ENCODE measurements at regions not wholly inside any gene's neighbourhood (a gene's known extent, or its start where the extent isn't known, plus 50 kb on each side); places are given as distances from the start of the nearest gene placed in this dataset.
"Not testable (repeated sequence)": the region's sequence is repeated elsewhere in the genome, so short reads cannot be mapped to it uniquely, and the experiment has no call there.

DNA sequence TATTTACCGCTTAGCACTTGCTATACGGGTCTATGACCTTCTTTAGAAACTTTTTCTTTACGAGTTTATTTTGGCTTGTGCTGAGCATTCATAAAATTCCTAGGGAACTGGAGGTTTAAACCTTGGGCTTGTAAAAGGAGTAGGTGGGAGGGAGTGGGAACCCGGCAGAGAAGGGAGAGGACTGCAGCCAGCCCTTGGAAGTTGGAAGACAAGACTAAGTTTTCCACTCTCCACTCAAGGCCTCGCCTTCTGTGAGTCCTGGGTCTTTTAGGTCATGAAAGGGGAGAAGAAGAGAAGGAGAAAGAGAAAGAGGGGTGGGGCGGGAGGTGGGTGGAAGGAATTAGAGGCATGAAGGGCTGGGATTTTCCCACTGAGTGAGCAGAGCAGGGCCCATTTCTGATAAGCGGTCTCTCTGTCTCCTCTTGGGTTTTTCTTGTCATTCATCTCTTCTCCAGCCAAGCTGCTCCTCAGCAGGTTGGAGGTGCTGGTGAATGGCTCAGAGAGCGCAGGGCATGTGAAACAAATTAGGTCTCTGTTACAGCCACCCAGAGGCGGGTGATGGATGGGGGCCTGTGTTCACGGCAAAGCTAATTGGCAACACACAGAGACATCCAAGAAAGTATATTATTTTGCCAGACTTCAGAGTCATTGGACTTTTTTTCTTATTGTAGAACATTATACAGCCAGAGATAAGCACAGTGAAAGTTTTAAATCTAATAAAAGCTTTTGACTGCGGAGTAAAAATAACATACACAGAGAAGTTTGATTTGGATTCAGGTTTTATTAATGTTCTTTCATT, 247.3 kb downstream of the FOXD2 start:
- DNase-seq (ENCODE audit: low read depth in 1 of 2, low spot score in 2 of 2), result peak; percentile 43 to 65
- no peaks in the 10 kb centered on the region for H3K27me3 ChIP-seq (replicated peaks)
- peak overlapping the region; percentile 8; the same call in 1 of the 2 replicates for H3K27ac ChIP-seq
- H3K9me3 ChIP-seq (replicated peaks), result no peaks in the 10 kb centered on the region
- H3K36me3 ChIP-seq, result no peaks in the 10 kb centered on the region
- no peak overlapping the region for H3K4me3 ChIP-seq
- H3K4me1 ChIP-seq (replicated peaks), result peaks cover 53% of the 10 kb centered on the region

DNA sequence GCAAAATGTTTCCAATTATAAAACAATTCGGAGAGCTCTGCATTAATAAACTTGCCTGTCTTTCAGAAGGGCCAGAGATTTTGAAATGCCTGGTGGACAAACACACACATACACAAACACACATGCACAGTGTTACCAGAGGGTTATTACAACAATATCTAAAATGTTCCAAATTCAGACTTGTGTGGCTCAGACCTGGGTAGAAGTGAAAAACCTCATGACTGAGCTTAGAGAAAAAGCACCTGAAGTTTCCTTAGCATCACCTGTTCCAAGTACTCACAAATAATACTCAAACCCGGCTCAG, 247.9 kb downstream of the FOXD2 start:
- Histone ChIP-seq H3K4me3 (no peak overlapping the region), H3K4me1 (replicated peaks) (peaks cover 59% of the 10 kb centered on the region), H3K9me3 (replicated peaks) (no peaks in the 10 kb centered on the region), H3K36me3 (no peaks in the 10 kb centered on the region), H3K27me3 (replicated peaks) (no peaks in the 10 kb centered on the region), H3K27ac (no peak overlapping the region)
- no peak for DNase-seq (ENCODE audit: low read depth in 1 of 2, low spot score in 2 of 2)

DNA sequence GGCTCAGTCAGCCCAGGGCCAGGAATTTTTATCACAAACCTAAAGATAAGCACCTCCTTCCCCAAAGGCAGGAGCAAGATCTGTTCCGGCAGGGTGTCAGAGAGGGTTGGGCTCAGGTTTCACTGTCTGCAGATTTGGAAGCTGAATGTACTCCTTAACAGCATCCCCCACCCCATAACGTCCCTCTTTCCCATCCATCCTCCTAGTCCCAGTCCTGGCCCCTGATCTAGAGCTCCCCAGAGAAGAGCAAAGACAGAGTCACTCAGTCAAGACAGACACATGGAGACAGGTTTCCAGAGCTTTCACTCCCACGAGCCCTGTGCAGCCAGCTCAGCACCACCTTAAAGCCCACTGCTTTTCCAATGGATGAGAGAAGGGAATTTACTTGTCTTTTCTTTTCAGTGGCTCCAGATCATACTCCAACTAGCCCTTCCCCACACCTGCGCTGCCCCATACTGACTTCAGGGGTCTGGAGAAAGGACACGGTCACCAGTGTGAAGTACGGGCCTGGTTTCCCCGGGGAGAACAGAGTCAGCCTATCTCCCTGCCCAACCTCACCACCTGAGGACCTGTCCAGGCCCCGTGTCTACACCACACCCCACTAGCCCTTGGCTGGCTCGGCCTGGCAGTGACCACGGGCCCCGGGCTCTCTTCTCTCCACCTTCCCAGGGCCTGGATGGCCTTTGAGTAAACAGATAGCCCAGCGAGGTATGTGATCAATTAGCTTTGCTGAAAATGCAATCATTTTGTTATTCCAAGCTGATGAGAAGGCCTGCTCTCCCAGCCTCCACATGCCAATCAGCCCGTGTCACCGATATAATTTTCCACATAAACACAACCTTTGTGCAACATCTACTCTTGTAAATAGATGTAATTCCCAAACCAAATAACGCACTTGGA, 249.1 kb downstream of the FOXD2 start:
- H3K4me3 ChIP-seq, result no peak overlapping the region
- H3K36me3 ChIP-seq, result no peaks in the 10 kb centered on the region
- peaks cover 61% of the 10 kb centered on the region for H3K4me1 ChIP-seq (replicated peaks)
- peak overlapping the region; percentile 8; the same call in 1 of the 2 replicates for H3K27ac ChIP-seq
- no peaks in the 10 kb centered on the region for H3K27me3 ChIP-seq (replicated peaks)
- DNase-seq (ENCODE audit: low read depth in 1 of 2, low spot score in 2 of 2), result peak in 1 of 2 experiments; percentile 44
- no peaks in the 10 kb centered on the region for H3K9me3 ChIP-seq (replicated peaks)

DNA sequence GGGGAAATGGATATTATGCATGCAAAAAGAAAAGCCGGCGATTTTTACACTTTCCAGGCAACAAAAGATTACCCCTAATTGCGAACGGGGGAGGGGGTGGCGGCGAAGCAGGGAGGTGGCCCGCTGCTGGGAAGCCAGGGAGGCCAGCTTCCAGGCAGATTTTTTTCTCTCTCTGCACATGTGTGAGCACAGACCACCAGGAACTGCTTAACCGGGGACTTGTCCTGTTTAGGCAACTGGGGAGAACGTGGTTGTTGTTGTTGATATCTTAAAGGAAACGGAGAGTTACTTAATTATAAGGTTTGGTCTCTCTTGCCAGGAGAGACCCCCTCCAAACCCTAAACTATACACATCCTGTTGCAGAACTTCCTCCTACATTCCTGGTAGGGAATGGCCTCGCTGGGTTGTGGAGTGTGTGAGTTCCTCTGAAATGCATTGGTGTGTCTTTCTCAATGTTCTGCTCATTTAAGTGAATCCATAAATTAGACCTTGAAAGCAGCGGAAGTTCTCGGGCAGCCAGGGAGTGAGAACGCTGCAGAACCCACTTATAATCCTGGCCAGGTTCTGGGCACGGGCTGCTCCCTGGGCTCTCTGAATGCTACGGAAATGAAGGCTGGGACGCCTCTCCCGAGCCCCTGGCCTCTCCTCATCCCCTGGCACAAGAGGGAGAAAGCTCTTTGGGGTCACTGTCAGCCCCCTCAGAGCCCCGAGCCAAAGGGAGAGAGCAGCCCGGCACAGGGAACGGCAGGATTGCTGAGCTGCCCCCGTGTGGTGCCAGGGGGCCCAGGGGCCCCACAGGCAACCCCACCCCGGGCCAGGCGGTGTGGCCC, 250.0 kb downstream of the FOXD2 start:
- peak; percentile 43 to 50 for DNase-seq (ENCODE audit: low read depth in 1 of 2, low spot score in 2 of 2)
- Histone ChIP-seq H3K27ac (peak overlapping the region; percentile 8; the same call in 1 of the 2 replicates), H3K9me3 (replicated peaks) (no peaks in the 10 kb centered on the region), H3K27me3 (replicated peaks) (no peaks in the 10 kb centered on the region), H3K4me3 (no peak overlapping the region), H3K4me1 (replicated peaks) (peaks cover 61% of the 10 kb centered on the region), H3K36me3 (no peaks in the 10 kb centered on the region)

DNA sequence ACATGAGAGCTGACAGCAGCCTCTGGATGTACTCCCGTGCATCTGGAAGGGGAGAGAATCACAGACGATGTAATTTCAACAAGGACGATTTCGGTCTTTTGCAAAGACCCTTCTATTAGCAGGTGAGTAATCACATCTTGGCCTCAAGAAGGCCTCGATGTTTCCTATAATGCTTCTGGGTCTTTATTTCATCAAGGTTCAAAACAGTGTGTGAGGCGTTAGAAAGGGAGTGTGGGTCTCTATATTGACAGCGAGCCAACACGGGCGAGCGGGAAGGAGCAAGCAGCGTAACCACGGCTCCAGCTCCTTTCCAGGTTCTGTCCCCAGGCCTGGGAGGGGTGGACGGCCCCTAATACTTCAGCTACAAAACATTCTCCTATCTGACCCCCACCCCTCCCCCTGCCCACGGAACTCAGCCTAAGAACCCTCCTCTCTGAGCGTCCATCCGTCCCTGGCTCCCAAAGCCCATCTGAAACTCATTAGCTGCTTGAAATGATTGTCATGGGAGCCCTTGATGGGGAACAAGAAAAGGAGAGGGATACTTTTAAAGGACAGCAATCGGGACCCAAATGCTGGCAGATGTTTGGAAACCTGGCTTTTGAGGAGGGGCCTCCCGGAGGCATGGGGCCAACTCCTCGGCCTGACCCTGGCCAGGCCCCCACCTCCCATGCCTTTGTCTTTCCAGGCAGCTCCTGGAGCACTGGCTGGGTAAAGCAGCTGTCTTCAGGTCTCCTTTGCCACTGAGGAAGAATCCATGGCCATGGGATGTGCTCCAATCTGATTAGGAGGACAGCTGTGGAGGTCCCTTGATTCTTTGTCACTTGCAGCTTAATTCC, 250.8 kb downstream of the FOXD2 start:
- Histone ChIP-seq H3K4me1 (replicated peaks) (peaks cover 61% of the 10 kb centered on the region), H3K36me3 (no peaks in the 10 kb centered on the region), H3K4me3 (no peak overlapping the region), H3K9me3 (replicated peaks) (no peaks in the 10 kb centered on the region), H3K27me3 (replicated peaks) (no peaks in the 10 kb centered on the region), H3K27ac (0 out of 2 replicates have a peak overlapping the region, but pooled peaks have one; percentile 8)
- DNase-seq (ENCODE audit: low read depth in 1 of 2, low spot score in 2 of 2), result peak in 1 of 2 experiments; percentile 40

DNA sequence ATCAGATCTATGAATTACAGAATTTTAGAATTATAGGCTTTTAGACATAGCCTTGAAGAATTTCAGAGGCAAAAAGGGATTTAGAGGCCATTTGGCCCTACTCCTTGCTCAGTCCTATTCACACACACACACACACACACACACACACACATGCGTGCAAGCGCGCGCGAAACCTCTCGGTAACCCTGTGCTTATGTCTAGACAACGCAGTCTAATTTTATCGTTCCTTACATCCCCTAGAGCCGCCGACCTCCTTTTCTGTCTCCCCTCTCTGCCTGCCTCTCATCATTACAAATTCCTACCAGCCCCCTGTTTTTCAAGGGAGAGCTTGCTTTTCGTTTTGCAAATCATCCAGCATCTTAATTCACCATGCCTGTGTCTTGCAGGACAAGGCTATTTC, 252.1 kb downstream of the FOXD2 start:
- Histone ChIP-seq H3K27me3 (replicated peaks) (no peaks in the 10 kb centered on the region), H3K4me3 (no peak overlapping the region), H3K27ac (no peak overlapping the region), H3K9me3 (replicated peaks) (no peaks in the 10 kb centered on the region), H3K4me1 (replicated peaks) (peaks cover 52% of the 10 kb centered on the region), H3K36me3 (no peaks in the 10 kb centered on the region)
- DNase-seq (ENCODE audit: low read depth in 1 of 2, low spot score in 2 of 2), result peak in 1 of 2 experiments; percentile 37

DNA sequence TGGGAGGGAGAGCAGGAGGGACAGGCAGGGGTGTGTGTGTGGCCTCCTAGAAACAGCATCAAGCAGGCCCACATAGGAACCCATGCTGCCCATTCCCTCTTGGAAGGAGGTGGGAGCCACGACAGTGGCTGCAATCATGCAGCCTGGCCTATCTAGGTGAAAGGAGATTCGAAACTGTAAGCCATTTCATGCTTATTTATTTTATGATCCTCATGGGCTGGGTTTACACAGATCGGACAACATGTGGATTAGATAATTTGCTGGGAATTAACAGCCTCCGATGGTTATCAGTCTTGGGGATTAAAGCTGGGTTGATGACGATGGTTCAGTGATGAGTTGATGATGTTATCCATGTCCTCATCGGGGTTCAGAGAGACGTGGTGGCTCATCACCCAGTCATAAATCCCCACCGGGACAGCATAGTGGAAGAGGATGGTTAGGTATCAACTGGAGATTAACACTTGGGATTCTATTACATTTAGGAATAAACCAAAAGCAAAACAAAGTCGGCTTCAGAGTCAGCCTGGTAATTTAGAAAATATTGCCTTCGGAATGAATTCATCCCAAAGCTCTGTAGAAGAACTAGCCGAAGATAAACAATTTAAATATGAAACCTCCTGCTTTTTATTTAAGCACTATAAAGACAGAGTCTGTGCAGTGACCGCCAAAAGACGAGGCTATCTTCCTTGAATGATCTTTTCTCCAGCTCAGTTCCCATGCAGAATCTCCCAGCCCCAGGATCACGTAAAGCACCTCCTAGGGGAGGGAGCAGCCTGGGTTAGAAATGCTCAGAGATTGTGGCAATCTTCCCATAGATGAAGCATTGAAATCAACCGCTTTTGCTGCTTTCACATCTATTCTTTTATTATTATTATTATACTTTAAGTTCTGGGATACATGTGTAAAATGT, 252.8 kb downstream of the FOXD2 start:
- H3K9me3 ChIP-seq (replicated peaks), result no peaks in the 10 kb centered on the region
- H3K4me3 ChIP-seq, result 0 out of 2 replicates have a peak overlapping the region, but pooled peaks have one; percentile 3
- DNase-seq (ENCODE audit: low read depth in 1 of 2, low spot score in 2 of 2), result peak; percentile 19 to 36
- H3K27ac ChIP-seq, result 0 out of 2 replicates have a peak overlapping the region, but pooled peaks have one; percentile 12
- H3K36me3 ChIP-seq, result no peaks in the 10 kb centered on the region
- no peaks in the 10 kb centered on the region for H3K27me3 ChIP-seq (replicated peaks)
- peaks cover 45% of the 10 kb centered on the region for H3K4me1 ChIP-seq (replicated peaks)

DNA sequence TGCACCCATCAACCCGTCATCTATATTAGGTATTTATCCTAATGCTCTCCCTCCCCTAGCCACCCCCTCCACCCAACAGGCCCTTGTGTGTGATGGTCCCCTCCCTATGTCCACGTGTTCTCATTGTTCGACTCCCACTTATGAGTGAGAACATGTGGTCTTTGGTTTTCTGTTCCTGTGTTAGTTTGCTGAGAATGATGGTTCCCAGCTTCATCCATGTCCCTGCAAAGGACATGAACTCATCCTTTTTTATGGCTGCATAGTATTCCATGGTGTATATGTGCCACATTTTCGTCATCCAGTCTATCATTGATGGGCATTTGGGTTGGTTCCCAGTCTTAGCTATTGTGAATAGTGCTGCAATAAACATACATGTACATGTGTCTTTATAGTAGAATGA, 253.4 kb downstream of the FOXD2 start:
- not testable (repeated sequence) for H3K4me3 ChIP-seq; H3K9me3 ChIP-seq (replicated peaks); H3K27me3 ChIP-seq (replicated peaks); H3K36me3 ChIP-seq; H3K27ac ChIP-seq
- DNase-seq (ENCODE audit: low read depth in 1 of 2, low spot score in 2 of 2), result peak in 1 of 2 experiments; percentile 24
- H3K4me1 ChIP-seq (replicated peaks), result peaks cover 38% of the 10 kb centered on the region

DNA sequence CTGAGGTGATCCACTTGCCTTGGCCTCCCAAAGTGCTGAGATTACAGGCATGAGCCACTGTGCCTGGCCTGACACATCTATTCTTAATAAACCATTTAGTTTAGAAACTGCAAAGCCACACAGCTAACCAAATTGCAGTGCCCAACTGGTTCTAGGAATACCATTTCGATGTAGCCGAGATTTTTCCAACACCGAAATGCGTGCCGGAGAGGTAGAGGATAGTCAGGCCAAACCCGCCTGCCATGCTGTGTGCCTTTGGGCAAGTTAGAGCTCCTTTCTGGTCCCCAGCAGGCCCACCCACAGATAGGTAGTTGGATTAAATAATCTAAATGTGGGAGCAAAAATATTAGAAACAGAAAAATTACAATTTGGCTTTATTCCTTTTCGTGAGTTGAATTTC, 254.4 kb downstream of the FOXD2 start:
- H3K9me3 ChIP-seq (replicated peaks), result no peaks in the 10 kb centered on the region

DNA sequence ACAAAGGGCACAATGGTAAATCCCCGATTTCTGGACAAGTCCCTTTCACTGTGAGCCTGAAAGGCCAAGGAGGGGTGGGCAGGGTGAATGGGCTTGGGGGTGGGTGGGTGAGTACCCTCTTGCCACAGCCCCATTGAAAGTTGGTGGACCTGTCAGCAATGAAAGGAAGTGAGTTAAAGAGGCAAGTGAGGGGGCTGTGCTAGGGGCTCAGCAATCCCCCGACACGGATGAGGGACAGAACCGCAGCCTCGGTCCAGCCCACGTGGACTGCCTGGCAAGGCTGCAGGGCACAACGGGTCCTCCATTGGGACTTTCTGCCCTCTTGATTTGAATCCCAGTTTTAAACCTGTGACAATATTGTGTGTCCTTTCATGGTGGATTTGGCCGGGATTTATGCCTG, 255.3 kb downstream of the FOXD2 start:
- Histone ChIP-seq H3K27ac (no peak overlapping the region), H3K27me3 (replicated peaks) (no peaks in the 10 kb centered on the region), H3K4me3 (no peak overlapping the region), H3K4me1 (replicated peaks) (peaks cover 20% of the 10 kb centered on the region), H3K36me3 (no peaks in the 10 kb centered on the region), H3K9me3 (replicated peaks) (no peaks in the 10 kb centered on the region)
- no peak for DNase-seq (ENCODE audit: low read depth in 1 of 2, low spot score in 2 of 2)

More for the DNA sequence above, 254.4 kb downstream of the FOXD2 start:
- peak in 1 of 2 experiments; percentile 28 for DNase-seq (ENCODE audit: low read depth in 1 of 2, low spot score in 2 of 2)
- peaks cover 29% of the 10 kb centered on the region for H3K4me1 ChIP-seq (replicated peaks)
- no peaks in the 10 kb centered on the region for H3K36me3 ChIP-seq
- H3K27me3 ChIP-seq (replicated peaks), result no peaks in the 10 kb centered on the region
- no peak overlapping the region for H3K27ac ChIP-seq
- no peak overlapping the region for H3K4me3 ChIP-seq

DNA sequence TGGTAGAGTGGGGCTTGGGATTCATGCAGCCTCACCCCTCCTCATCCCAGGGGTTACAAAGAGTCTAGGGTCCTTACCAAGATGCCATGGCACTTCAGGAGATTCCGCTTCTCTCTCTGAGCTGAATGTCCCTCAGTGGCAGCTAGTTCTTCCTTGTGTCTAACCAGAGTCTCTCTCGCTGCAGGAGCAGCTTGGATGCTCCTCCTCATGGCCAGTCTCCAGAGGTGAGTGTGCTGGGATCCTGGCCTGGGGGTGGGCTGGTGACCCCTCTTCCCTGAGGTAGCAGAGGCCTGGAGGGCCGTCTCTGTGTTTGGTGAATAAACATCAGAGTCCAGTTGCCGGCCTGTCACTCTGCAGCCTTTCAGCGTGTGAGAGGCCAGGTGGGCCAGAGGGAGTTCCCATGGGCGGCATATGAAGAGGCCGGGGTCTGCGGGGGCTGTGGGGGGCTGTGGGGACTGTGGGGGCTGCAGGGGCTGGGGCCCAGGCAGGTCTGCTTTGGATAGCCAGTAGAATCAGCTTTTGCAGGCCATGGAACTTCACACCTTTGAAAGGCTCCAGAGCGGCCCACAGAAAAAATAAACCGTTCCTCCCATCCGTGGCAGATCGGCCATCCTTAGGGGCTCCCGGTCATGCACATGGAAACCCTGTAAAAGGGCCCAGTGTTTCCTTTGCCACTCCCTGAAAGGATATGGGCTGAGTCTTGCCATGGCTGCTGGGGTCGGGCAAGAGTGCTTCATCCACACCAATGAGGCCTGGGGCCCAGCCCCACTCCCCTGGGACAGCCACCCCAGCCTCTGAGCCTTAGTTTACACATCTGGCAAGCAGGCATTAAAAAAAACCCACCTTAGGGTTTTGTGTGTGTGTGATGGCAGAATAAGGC, 256.4 kb downstream of the FOXD2 start:
- Histone ChIP-seq H3K27me3 (replicated peaks) (no peaks in the 10 kb centered on the region), H3K9me3 (replicated peaks) (no peaks in the 10 kb centered on the region), H3K4me3 (no peak overlapping the region), H3K36me3 (no peaks in the 10 kb centered on the region), H3K4me1 (replicated peaks) (peaks cover 10% of the 10 kb centered on the region), H3K27ac (no peak overlapping the region)
- peak in 1 of 2 experiments; percentile 33 for DNase-seq (ENCODE audit: low read depth in 1 of 2, low spot score in 2 of 2)
